GM18951 (cell line): ENCODE measurements at regions not wholly inside any gene's neighbourhood (a gene's known extent, or its start where the extent isn't known, plus 50 kb on each side); places are given as distances from the start of the nearest gene placed in this dataset.
"Not testable (repeated sequence)": the region's sequence is repeated elsewhere in the genome, so short reads cannot be mapped to it uniquely, and the experiment has no call there.

Experiments
- POLR2A ChIP-seq: IDR thresholded peaks from 4 replicates; pipeline ENCODE4 v1.6.1; 2011; ENCODE audit warnings: mild to moderate bottlenecking; ENCODE audit not compliant: insufficient read length, insufficient read depth; ENCODE audit errors: extremely low read depth
- in situ Hi-C: fragments of 300-500 bp; cut with MboI; formaldehyde crosslinking; loops from one replicate; pipeline ENCODE4 v1.12.0; 2022; ENCODE audit warnings: low sequenced_read_pairs, mixed read lengths, inconsistent platforms; ENCODE audit not compliant: unreplicated experiment

DNA sequence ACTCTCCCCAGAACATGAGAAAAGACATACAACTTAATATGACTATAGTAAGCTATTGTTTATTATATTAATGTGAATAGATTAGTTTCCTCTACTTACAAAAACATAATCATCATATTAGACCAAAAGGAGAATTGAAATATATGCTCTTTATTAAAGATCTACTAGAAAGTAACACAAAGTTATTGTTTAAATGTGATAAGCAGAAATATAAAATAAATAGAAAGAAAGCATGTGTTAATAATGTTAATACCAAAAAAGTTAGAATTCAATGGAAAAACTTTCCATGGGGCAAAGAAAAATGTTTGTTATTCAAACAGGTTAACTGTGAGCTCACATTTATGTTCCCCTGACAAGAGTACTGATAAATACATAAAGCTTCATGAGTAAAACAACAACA lies 421.4 kb upstream of the UBE2E3 start:
- TF ChIP-seq POLR2A: no peak
- in situ Hi-C loops: no loop called here

- TF ChIP-seq POLR2A: no peak
- in situ Hi-C loops: no loop called here
Observed at GRCh38 chr2:180555391-180555965, 424.9 kb upstream of the UBE2E3 start.

- in situ Hi-C loops: no loop called here
- TF ChIP-seq POLR2A: no peak
Observed at GRCh38 chr2:180554330-180554729, 426.1 kb upstream of the UBE2E3 start.

DNA sequence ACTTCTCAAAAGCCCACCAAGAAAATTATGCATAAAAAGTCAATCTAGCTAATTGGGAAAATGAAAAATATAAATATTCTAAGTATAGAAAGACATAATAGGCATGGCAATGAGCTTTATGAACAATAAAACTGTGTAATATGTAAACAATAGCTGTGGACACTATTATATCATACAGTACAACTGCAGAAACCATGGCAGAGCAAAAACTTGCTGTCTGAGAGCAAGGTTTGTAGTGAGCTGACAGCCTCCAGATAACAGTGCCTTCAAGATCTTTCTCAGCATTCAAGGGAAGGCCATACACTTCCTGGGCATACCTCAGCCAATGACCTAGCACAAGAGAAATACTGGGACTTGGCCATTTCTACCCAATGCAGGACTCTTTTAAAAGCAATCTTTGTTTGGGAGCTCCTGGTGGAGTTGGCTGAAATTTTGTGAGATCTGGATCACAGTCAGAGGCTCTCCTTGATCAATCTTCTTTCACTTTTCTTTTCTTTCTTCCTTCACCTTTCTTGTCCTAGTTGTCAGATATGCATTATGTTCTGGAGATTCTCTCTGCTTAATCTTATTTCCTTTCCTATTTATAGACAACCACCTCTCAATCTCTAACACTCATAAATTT lies 427.2 kb upstream of the UBE2E3 start:
- in situ Hi-C loops: no loop called here

GRCh38 chr2:180542511-180542910 lies 437.9 kb upstream of the UBE2E3 start:
- no peak for TF ChIP-seq POLR2A
- in situ Hi-C loops: no loop called here

More for the DNA sequence above, 427.2 kb upstream of the UBE2E3 start:
- TF ChIP-seq POLR2A: no peak

GRCh38 chr2:180540761-180541160 lies 439.6 kb upstream of the UBE2E3 start:
- in situ Hi-C loops: no loop called here
- TF ChIP-seq POLR2A: no peak

DNA sequence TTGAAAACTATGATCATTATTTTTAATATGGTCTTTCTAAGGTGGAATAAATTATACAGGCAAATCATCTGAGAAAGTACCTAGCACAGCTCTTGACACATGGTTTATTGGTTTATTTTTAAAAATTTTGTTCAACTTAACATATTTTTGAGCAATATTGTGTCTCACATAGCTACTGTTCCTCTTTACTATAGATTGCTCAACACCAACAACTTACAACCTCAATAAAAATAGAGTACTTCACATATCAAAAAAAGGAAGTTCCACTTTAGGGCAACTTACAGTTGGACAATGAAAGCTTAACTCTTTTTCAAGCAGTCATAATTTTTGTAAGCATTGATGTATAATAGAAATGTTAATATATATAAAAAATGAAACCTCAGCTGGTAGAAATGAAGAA lies 440.9 kb upstream of the UBE2E3 start:
- no peak for TF ChIP-seq POLR2A
- in situ Hi-C loops: no loop called here

- no peak for TF ChIP-seq POLR2A
- in situ Hi-C loops: no loop called here
Observed at GRCh38 chr2:180535289-180535688, 445.1 kb upstream of the UBE2E3 start.

- in situ Hi-C loops: not testable (repeated sequence)
Observed at GRCh38 chr2:180531787-180532186, 448.6 kb upstream of the UBE2E3 start.

GRCh38 chr2:180524499-180524898 lies 455.9 kb upstream of the UBE2E3 start:
- TF ChIP-seq POLR2A: no peak
- in situ Hi-C loops: no loop called here

GRCh38 chr2:180523621-180524340 lies 456.6 kb upstream of the UBE2E3 start:
- in situ Hi-C loops: no loop called here
- no peak for TF ChIP-seq POLR2A

GRCh38 chr2:180520921-180521581 lies 459.4 kb upstream of the UBE2E3 start:
- TF ChIP-seq POLR2A: no peak
- in situ Hi-C loops: no loop called here

DNA sequence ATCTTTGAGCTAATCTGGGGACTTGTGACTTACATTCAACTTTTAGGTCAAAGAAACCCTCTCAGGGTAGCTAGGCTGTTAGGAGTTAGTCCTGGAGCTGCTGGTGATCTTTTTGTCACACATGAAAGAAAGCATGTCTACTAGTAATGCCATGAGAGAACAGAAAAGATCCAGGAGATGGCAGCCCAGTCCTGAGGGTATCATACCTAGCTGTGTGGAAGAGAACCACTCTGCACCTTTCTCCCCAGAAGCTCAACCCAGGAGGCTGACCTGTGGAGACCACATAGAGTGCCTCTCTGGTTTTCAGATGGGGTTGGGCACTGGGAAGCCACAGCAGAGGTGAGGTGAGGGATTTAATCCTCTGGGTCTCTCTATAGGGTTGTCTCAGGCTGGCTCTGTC lies 460.2 kb upstream of the UBE2E3 start:
- no peak for TF ChIP-seq POLR2A

GRCh38 chr2:180519276-180519675 lies 461.1 kb upstream of the UBE2E3 start:
- TF ChIP-seq POLR2A: no peak
- in situ Hi-C loops: no loop called here

More for the DNA sequence above, 460.2 kb upstream of the UBE2E3 start:
- in situ Hi-C loops: no loop called here
